Neural cell (in vitro differentiated cells): ENCODE measurements at regions not wholly inside any gene's neighbourhood (a gene's known extent, or its start where the extent isn't known, plus 50 kb on each side); places are given as distances from the start of the nearest gene placed in this dataset.

ENCODE experiments used
- H2AFZ ChIP-seq: fragments of 200-600, 300-800 bp; sonication (generic), shearing (Covaris generic); 2 replicates; pipeline ENCODE4 v1.6.0; 2014; ENCODE audit warnings: low read depth, mild to moderate bottlenecking, antibody characterized with exemption, low read length, moderate library complexity
- H3F3A ChIP-seq: fragments of 200-600 bp; shearing (Covaris generic); 2 replicates; pipeline ENCODE4 v1.6.1; 2016; ENCODE audit warnings: mild to moderate bottlenecking, moderate library complexity, mixed read lengths, antibody characterized with exemption, low read length; ENCODE audit not compliant: insufficient read depth, poor library complexity, severe bottlenecking
- H3K27ac ChIP-seq: fragments of 200-600, 300-800 bp; sonication (generic), shearing (Covaris generic); 2 replicates; pipeline ENCODE4 v1.5.1; 2014; ENCODE audit warnings: mild to moderate bottlenecking, low read length, moderate library complexity
- H3K27me3 ChIP-seq: fragments of 300-800, 200-600 bp; sonication (generic), shearing (Covaris generic); 2 replicates; pipeline ENCODE4 v1.6.0; 2014; ENCODE audit warnings: mild to moderate bottlenecking, low read depth, low read length, moderate library complexity; ENCODE audit not compliant: insufficient read depth
- H3K36me3 ChIP-seq: fragments of 300-800, 200-600 bp; sonication (generic), shearing (Covaris generic); 2 replicates; pipeline ENCODE4 v1.5.1; 2014; ENCODE audit warnings: mild to moderate bottlenecking, antibody characterized with exemption, low read length, moderate library complexity; ENCODE audit not compliant: insufficient read depth
- H3K4me2 ChIP-seq: fragments of 300-800, 200-600 bp; sonication (generic), shearing (Covaris generic); 2 replicates; pipeline ENCODE4 v1.6.0; 2014; ENCODE audit warnings: mild to moderate bottlenecking, low read length
- H3K4me3 ChIP-seq: fragments of 300-800, 200-600 bp; sonication (generic), shearing (Covaris generic); 2 replicates; pipeline ENCODE4 v1.5.1; 2014; ENCODE audit warnings: mild to moderate bottlenecking, low read length, moderate library complexity
- H3K79me2 ChIP-seq: fragments of 200-600 bp; shearing (Covaris generic); replicated peaks from 2 replicates; pipeline ENCODE4 v1.6.0; 2014; ENCODE audit warnings: mild to moderate bottlenecking, low read length, moderate library complexity; ENCODE audit not compliant: insufficient read depth
- H3K9ac ChIP-seq: fragments of 300-800, 200-600 bp; sonication (generic), shearing (Covaris generic); 2 replicates; pipeline ENCODE4 v1.6.1; 2016; ENCODE audit warnings: mild to moderate bottlenecking, low read length, mixed read lengths
- H3K9me2 ChIP-seq: fragments of 200-600 bp; shearing (Covaris generic); 2 replicates; pipeline ENCODE4 v1.6.1; 2016; ENCODE audit warnings: mild to moderate bottlenecking, low read length, mixed read lengths; ENCODE audit not compliant: insufficient read depth
- H3K9me3 ChIP-seq: fragments of 200-600, 300-800 bp; sonication (generic), shearing (Covaris generic); 2 replicates; pipeline ENCODE4 v1.6.1; 2016; ENCODE audit warnings: mild to moderate bottlenecking, mixed run types, low read length, moderate library complexity, mixed read lengths
- H4K20me1 ChIP-seq: fragments of 200-600 bp; shearing (Covaris generic); 2 replicates; pipeline ENCODE4 v1.6.1; 2016; ENCODE audit warnings: mild to moderate bottlenecking, mixed run types; ENCODE audit not compliant: insufficient read depth
- EP300 ChIP-seq: fragments of 450-650 bp; conservative IDR thresholded peaks from 2 replicates; pipeline ENCODE4 v1.6.1; 2014; ENCODE audit warnings: antibody characterized with exemption, mild to moderate bottlenecking, moderate library complexity; ENCODE audit not compliant: poor library complexity, severe bottlenecking
- EZH2 ChIP-seq: fragments of 200-600, 300-800 bp; shearing (Covaris generic), sonication (generic); IDR thresholded peaks from 2 replicates; pipeline ENCODE4 v1.6.1; 2014; ENCODE audit warnings: antibody characterized with exemption, low read length, borderline replicate concordance, mild to moderate bottlenecking; ENCODE audit not compliant: insufficient read depth, poor library complexity, severe bottlenecking
- MXI1 ChIP-seq: fragments of 450-650 bp; conservative IDR thresholded peaks from 2 replicates; pipeline ENCODE4 v1.6.1; 2014; ENCODE audit warnings: antibody characterized with exemption, mild to moderate bottlenecking; ENCODE audit not compliant: poor library complexity, severe bottlenecking
- POLR2AphosphoS5 ChIP-seq: IDR thresholded peaks from 2 replicates; pipeline ENCODE4 v1.6.1; 2012
- RAD21 ChIP-seq: fragments of 450-650 bp; conservative IDR thresholded peaks from 2 replicates; pipeline ENCODE4 v1.6.1; 2014; ENCODE audit warnings: antibody characterized with exemption, mild to moderate bottlenecking, moderate library complexity
- SMC3 ChIP-seq: fragments of 450-650 bp; conservative IDR thresholded peaks from 2 replicates; pipeline ENCODE4 v1.6.1; 2014; ENCODE audit warnings: antibody characterized with exemption, mild to moderate bottlenecking, moderate library complexity; ENCODE audit not compliant: poor library complexity
- TAF1 ChIP-seq: IDR thresholded peaks from 2 replicates; pipeline ENCODE4 v1.6.1; 2012; ENCODE audit warnings: low read depth
- TF ChIP-seq, protein P1 (sequence below): IDR thresholded peaks from 2 replicates; pipeline ENCODE4 v1.6.1; 2012; ENCODE audit warnings: borderline replicate concordance
- TF ChIP-seq, protein P2 (sequence below): fragments of 450-650 bp; IDR thresholded peaks from 2 replicates; pipeline ENCODE4 v1.5.1; 2014; ENCODE audit warnings: antibody characterized with exemption, mild to moderate bottlenecking, moderate library complexity; ENCODE audit not compliant: poor library complexity, severe bottlenecking

DNA sequence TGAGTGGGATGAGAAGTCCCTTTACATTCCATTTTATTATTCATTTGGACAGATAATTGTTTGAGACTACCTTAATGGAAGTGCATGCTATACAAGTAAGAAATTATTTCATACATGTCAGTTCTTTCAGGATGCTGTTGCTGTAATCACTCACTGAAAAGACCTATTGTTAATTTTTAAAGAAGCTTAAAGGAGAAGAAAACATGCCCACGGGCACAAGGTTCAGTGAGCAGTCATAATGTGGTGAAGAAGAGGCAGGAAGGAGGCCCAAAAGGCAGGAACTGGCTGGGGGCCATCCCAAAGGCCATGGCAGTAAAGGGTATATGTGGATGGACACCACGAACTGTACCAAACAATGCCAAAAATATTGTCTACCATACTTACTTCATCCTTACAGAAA is 206.0 kb downstream of the LYPLAL1 start:
- no peak overlapping the region for H3K4me3 ChIP-seq
- no peaks in the 10 kb centered on the region for H3K36me3 ChIP-seq
- no peak overlapping the region for H3K9ac ChIP-seq
- no peak overlapping the region for H3K27ac ChIP-seq
- no peak overlapping the region for H2AFZ ChIP-seq
- H3K9me3 ChIP-seq: no peaks in the 10 kb centered on the region
- no peak overlapping the region for H3K4me2 ChIP-seq
- no peaks in the 10 kb centered on the region for H3K79me2 ChIP-seq
- TF ChIP-seq RAD21 (no peak), EZH2 (no peak), SMC3 (no peak), TAF1 (no peak), POLR2AphosphoS5 (no peak), EP300 (no peak)
- TF ChIP-seq, protein P1, sequence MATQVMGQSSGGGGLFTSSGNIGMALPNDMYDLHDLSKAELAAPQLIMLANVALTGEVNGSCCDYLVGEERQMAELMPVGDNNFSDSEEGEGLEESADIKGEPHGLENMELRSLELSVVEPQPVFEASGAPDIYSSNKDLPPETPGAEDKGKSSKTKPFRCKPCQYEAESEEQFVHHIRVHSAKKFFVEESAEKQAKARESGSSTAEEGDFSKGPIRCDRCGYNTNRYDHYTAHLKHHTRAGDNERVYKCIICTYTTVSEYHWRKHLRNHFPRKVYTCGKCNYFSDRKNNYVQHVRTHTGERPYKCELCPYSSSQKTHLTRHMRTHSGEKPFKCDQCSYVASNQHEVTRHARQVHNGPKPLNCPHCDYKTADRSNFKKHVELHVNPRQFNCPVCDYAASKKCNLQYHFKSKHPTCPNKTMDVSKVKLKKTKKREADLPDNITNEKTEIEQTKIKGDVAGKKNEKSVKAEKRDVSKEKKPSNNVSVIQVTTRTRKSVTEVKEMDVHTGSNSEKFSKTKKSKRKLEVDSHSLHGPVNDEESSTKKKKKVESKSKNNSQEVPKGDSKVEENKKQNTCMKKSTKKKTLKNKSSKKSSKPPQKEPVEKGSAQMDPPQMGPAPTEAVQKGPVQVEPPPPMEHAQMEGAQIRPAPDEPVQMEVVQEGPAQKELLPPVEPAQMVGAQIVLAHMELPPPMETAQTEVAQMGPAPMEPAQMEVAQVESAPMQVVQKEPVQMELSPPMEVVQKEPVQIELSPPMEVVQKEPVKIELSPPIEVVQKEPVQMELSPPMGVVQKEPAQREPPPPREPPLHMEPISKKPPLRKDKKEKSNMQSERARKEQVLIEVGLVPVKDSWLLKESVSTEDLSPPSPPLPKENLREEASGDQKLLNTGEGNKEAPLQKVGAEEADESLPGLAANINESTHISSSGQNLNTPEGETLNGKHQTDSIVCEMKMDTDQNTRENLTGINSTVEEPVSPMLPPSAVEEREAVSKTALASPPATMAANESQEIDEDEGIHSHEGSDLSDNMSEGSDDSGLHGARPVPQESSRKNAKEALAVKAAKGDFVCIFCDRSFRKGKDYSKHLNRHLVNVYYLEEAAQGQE: no peak
- H3F3A ChIP-seq: no peaks in the 10 kb centered on the region
- no peaks in the 10 kb centered on the region for H3K9me2 ChIP-seq
- H4K20me1 ChIP-seq: no peaks in the 10 kb centered on the region
- H3K27me3 ChIP-seq: no peaks in the 10 kb centered on the region

DNA sequence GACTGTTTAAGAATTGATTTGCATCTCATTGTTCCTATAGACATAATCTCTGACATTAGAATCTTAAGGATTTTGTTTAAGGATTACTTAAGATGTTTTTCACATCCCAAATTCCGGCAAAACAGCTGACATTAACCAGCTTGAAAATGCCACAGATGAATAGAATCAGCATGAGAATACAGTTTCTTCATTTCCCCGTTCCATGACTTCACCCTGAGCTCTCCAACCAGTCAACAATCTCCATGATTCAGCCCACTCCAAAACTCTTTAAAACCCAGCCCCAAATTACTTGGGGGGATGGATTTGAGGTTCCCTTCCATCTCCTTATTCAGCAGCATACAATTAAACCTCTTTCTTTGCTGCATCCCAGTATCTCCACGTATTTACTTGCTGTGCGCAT is 201.0 kb downstream of the LYPLAL1 start:
- Histone ChIP-seq H3K79me2 (no peaks in the 10 kb centered on the region), H3K9me2 (no peaks in the 10 kb centered on the region), H3K27ac (no peak overlapping the region), H3K27me3 (no peaks in the 10 kb centered on the region), H3K36me3 (no peaks in the 10 kb centered on the region), H3K4me2 (no peak overlapping the region), H2AFZ (no peak overlapping the region), H3K9ac (no peak overlapping the region), H4K20me1 (no peaks in the 10 kb centered on the region), H3K9me3 (no peaks in the 10 kb centered on the region), H3K4me3 (no peak overlapping the region), H3F3A (no peaks in the 10 kb centered on the region)
- TF ChIP-seq EZH2: no peak
- no peak for TF ChIP-seq SMC3
- TF ChIP-seq POLR2AphosphoS5: no peak
- TF ChIP-seq, protein P1: no peak
- TF ChIP-seq MXI1: no peak
- no peak for TF ChIP-seq TAF1
- TF ChIP-seq, protein P2, sequence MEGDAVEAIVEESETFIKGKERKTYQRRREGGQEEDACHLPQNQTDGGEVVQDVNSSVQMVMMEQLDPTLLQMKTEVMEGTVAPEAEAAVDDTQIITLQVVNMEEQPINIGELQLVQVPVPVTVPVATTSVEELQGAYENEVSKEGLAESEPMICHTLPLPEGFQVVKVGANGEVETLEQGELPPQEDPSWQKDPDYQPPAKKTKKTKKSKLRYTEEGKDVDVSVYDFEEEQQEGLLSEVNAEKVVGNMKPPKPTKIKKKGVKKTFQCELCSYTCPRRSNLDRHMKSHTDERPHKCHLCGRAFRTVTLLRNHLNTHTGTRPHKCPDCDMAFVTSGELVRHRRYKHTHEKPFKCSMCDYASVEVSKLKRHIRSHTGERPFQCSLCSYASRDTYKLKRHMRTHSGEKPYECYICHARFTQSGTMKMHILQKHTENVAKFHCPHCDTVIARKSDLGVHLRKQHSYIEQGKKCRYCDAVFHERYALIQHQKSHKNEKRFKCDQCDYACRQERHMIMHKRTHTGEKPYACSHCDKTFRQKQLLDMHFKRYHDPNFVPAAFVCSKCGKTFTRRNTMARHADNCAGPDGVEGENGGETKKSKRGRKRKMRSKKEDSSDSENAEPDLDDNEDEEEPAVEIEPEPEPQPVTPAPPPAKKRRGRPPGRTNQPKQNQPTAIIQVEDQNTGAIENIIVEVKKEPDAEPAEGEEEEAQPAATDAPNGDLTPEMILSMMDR: no peak
- TF ChIP-seq EP300: no peak
- TF ChIP-seq RAD21: no peak
